ENCODE measurements at regions not wholly inside any gene's neighbourhood (a gene's known extent, or its start where the extent isn't known, plus 50 kb on each side); places are given as distances from the start of the nearest gene placed in this dataset.

DNA sequence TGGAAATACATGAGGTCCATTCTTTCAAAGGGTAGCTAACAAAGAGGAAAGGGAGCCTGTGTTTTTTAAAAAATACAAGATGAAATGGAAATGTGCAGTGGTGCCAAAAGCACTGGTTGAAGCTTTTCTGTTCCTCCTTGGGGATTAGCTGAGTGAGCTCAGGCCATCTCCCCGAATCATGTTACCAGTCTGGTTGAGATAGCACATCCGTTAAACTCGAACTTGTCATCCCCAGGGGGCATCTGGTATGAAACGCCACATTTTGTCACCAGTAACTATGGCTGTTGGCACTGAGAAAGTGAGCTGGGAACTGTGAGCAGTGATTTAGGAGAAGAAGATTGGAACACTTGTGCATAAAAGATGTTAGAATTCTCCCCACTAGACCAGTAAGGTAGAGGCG is 196.2 kb downstream of the SAMD5 start:
- Mint-ChIP-seq H3K36me3 (no peaks in the 10 kb centered on the region), H3K4me3 (no peak overlapping the region), H3K27ac (no peak overlapping the region), H3K9me3 (peaks cover 2 to 5% of the 10 kb centered on the region in 2 donors), H3K4me1 (no peaks in the 10 kb centered on the region), H3K27me3 (ENCODE audit: low read depth in 2 of 2) (no peaks in the 10 kb centered on the region)
- H3K9me3 ChIP-seq (ENCODE audit: control insufficient read depth, insufficient read depth, low read length), result no peaks in the 10 kb centered on the region
- 89% methylated on average over 4 of the region's 5 CpGs for WGBS (ENCODE audit: insufficient coverage)
- H3K4me1 ChIP-seq (ENCODE audit: control insufficient read depth, insufficient read depth, low read length), result no peaks in the 10 kb centered on the region
- TF ChIP-seq, protein P1, sequence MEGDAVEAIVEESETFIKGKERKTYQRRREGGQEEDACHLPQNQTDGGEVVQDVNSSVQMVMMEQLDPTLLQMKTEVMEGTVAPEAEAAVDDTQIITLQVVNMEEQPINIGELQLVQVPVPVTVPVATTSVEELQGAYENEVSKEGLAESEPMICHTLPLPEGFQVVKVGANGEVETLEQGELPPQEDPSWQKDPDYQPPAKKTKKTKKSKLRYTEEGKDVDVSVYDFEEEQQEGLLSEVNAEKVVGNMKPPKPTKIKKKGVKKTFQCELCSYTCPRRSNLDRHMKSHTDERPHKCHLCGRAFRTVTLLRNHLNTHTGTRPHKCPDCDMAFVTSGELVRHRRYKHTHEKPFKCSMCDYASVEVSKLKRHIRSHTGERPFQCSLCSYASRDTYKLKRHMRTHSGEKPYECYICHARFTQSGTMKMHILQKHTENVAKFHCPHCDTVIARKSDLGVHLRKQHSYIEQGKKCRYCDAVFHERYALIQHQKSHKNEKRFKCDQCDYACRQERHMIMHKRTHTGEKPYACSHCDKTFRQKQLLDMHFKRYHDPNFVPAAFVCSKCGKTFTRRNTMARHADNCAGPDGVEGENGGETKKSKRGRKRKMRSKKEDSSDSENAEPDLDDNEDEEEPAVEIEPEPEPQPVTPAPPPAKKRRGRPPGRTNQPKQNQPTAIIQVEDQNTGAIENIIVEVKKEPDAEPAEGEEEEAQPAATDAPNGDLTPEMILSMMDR (IDR thresholded peaks at IDR 0.05), result no peak
- ATAC-seq (no peak), DNase-seq (no peak)
- H3K27me3 ChIP-seq (ENCODE audit: control insufficient read depth, insufficient read depth, low read length), result no peaks in the 10 kb centered on the region
- H3K4me3 ChIP-seq (ENCODE audit: low read length), result no peak overlapping the region
- no peak overlapping the region for H3K27ac ChIP-seq (ENCODE audit: low read length)
- intact Hi-C loops (cut with micrococcal nuclease), result no loop called here
- H3K36me3 ChIP-seq (ENCODE audit: control insufficient read depth, insufficient read depth, low read length), result no peaks in the 10 kb centered on the region

DNA sequence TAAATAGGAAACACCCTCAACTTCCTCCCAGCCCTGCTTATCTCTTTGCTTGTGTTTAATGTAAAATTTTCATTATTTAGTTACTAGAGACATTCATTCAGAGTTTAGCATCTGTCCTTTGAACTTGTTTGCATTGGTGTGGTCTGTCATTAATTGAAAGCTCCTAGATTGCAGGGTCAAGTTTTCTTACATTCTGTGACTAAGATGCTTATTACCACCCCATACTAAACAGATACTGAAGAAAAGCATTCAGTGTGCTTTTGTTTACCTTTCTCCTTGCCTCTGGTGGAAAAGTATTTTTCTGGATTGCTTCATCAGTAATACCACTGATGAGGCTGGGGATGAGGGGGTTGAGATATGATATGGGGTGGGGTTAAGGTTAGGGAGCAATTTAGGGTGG is 199.0 kb downstream of the SAMD5 start:
- Histone ChIP-seq H3K9me3 (ENCODE audit: control insufficient read depth, insufficient read depth, low read length) (no peaks in the 10 kb centered on the region), H3K27ac (ENCODE audit: low read length) (no peak overlapping the region), H3K4me3 (ENCODE audit: low read length) (no peak overlapping the region), H3K27me3 (ENCODE audit: control insufficient read depth, insufficient read depth, low read length) (no peaks in the 10 kb centered on the region), H3K4me1 (ENCODE audit: control insufficient read depth, insufficient read depth, low read length) (no peaks in the 10 kb centered on the region), H3K36me3 (ENCODE audit: control insufficient read depth, insufficient read depth, low read length) (no peaks in the 10 kb centered on the region)
- Mint-ChIP-seq H3K27me3 (ENCODE audit: low read depth in 2 of 2) (no peaks in the 10 kb centered on the region), H3K4me1 (no peaks in the 10 kb centered on the region), H3K4me3 (no peak overlapping the region), H3K9me3 (peaks cover 2 to 10% of the 10 kb centered on the region in 2 donors), H3K27ac (no peak overlapping the region), H3K36me3 (no peaks in the 10 kb centered on the region)
- TF ChIP-seq, protein P1 (IDR thresholded peaks at IDR 0.05), result no peak
- ATAC-seq (no peak), DNase-seq (no peak)
- intact Hi-C loops (cut with micrococcal nuclease), result no loop called here

DNA sequence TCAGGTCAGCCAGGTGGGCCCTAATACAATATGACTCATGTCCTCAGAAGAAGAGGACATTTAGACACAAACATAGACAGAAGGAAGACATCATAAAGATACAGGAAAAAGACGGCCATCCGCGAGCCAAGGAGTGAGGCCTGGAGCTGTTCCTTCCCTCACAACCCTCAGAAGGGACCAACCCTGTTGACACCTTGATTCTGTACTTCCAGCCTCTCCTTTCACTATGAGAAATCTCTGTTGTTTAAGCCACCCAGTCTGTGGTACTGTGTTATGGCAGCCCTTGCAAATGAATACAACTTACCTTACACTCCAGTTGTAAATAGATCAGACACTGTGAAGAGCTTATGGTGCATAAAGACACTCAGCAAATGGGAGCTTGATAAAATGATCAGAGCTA is 199.7 kb downstream of the SAMD5 start:
- Mint-ChIP-seq H3K4me1 (no peaks in the 10 kb centered on the region), H3K36me3 (no peaks in the 10 kb centered on the region), H3K27ac (no peak overlapping the region), H3K9me3 (peaks cover 2 to 10% of the 10 kb centered on the region in 2 donors), H3K27me3 (ENCODE audit: low read depth in 2 of 2) (no peaks in the 10 kb centered on the region), H3K4me3 (no peak overlapping the region)
- ATAC-seq, result no peak
- TF ChIP-seq, protein P1 (IDR thresholded peaks at IDR 0.05), result no peak
- intact Hi-C loops (cut with micrococcal nuclease), result no loop called here
- Histone ChIP-seq H3K9me3 (ENCODE audit: control insufficient read depth, insufficient read depth, low read length) (no peaks in the 10 kb centered on the region), H3K27me3 (ENCODE audit: control insufficient read depth, insufficient read depth, low read length) (no peaks in the 10 kb centered on the region), H3K4me1 (ENCODE audit: control insufficient read depth, insufficient read depth, low read length) (no peaks in the 10 kb centered on the region), H3K27ac (ENCODE audit: low read length) (no peak overlapping the region), H3K4me3 (ENCODE audit: low read length) (no peak overlapping the region), H3K36me3 (ENCODE audit: control insufficient read depth, insufficient read depth, low read length) (no peaks in the 10 kb centered on the region)
- no peak for DNase-seq
- WGBS (ENCODE audit: insufficient coverage), result 100% methylated on average over 2 of the region's 3 CpGs

DNA sequence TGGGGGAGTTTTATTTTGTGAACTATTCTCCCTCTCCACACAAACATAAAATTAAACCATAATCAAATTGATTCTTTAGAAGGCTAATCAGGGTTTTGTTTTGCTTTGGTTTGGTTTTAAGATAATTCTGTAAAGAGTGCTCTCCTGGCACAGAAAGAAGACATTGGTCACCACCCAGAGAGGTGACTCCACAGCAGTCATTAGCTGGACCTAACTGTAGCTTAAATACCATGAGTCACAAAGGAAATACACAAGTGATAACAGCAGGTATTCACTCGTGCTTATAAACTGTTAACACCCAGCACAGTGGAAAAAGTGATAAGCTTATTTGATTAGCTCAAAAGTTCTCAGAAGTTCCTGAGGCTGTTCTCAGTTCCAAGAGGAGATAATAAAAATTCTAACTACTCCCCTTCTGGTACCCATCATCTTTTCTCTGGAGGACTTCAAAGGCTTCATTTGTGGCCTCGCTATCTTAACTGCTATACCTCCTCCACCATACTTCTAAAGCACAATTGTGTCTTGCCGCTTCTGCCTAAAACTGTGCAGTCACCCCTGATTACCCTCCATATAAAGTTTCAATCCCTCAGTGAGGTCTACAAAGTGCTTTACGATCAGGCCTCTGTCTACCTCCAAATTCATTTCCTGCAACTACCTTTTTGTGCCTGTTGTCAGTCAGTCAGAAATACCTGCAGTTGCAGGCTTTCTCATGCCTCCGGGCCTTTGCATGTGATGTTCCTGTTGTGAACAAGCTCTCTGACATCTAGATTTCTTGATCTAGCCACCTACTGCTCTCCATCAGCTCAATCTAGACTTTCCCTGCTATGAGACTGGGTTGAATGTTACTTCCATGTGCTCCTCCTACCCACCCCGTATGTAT is 201.1 kb downstream of the SAMD5 start:
- intact Hi-C loops (cut with micrococcal nuclease), result no loop called here
- ATAC-seq, result no peak

More for the DNA sequence above, 201.1 kb downstream of the SAMD5 start:
- H3K27me3 ChIP-seq (ENCODE audit: control insufficient read depth, insufficient read depth, low read length), result no peaks in the 10 kb centered on the region
- no peak overlapping the region for H3K27ac ChIP-seq (ENCODE audit: low read length)
- H3K9me3 ChIP-seq (ENCODE audit: control insufficient read depth, insufficient read depth, low read length), result no peaks in the 10 kb centered on the region
- no peaks in the 10 kb centered on the region for H3K4me1 Mint-ChIP-seq
- H3K4me1 ChIP-seq (ENCODE audit: control insufficient read depth, insufficient read depth, low read length), result no peaks in the 10 kb centered on the region
- WGBS (ENCODE audit: insufficient coverage), result 87% methylated on average over 6 of the region's 6 CpGs
- H3K9me3 Mint-ChIP-seq, result peaks cover 2 to 13% of the 10 kb centered on the region in 2 donors
- H3K36me3 ChIP-seq (ENCODE audit: control insufficient read depth, insufficient read depth, low read length), result no peaks in the 10 kb centered on the region
- no peak overlapping the region for H3K4me3 Mint-ChIP-seq
- no peaks in the 10 kb centered on the region for H3K27me3 Mint-ChIP-seq (ENCODE audit: low read depth in 2 of 2)
- no peak overlapping the region for H3K27ac Mint-ChIP-seq
- no peaks in the 10 kb centered on the region for H3K36me3 Mint-ChIP-seq
- H3K4me3 ChIP-seq (ENCODE audit: low read length), result no peak overlapping the region
- TF ChIP-seq, protein P1 (IDR thresholded peaks at IDR 0.05), result no peak
- no peak for DNase-seq
